Stomach smooth muscle (tissue), 2 donors: ENCODE measurements at regions not wholly inside any gene's neighbourhood (a gene's known extent, or its start where the extent isn't known, plus 50 kb on each side); places are given as distances from the start of the nearest gene placed in this dataset.

Experiments used
- H3K27ac ChIP-seq: one replicate; pipeline ENCODE4 v1.7.0; 2013; ENCODE audit warnings: mild to moderate bottlenecking, low read length, inconsistent platforms
- H3K27me3 ChIP-seq, 2 donors: one replicate each; pipeline ENCODE4 v1.7.0; 2013; ENCODE audit warnings: low read length in 2 of 2; ENCODE audit not compliant: insufficient read depth in 2 of 2, control insufficient read depth in 1 of 2
- H3K36me3 ChIP-seq, 2 donors: one replicate each; pipeline ENCODE4 v1.7.0; 2013; ENCODE audit warnings: low read length in 2 of 2; ENCODE audit not compliant: control insufficient read depth in 2 of 2, insufficient read depth in 2 of 2
- H3K4me1 ChIP-seq: one replicate; pipeline ENCODE4 v1.7.0; 2013; ENCODE audit warnings: low read length; ENCODE audit not compliant: control insufficient read depth, insufficient read depth
- H3K4me3 ChIP-seq, 2 donors: one replicate each; pipeline ENCODE4 v1.7.0; 2013; ENCODE audit warnings: low read length in 2 of 2
- H3K9ac ChIP-seq, 2 donors: one replicate each; pipeline ENCODE4 v1.7.0; 2013; ENCODE audit warnings: low read length in 2 of 2, mild to moderate bottlenecking in 1 of 2
- H3K9me3 ChIP-seq, 2 donors: one replicate each; pipeline ENCODE4 v1.7.0; 2013; ENCODE audit warnings: low read length in 2 of 2; ENCODE audit not compliant: control insufficient read depth in 2 of 2
- donor health status: healthy.
- donor health status: Pancreatic carcinoma.

- no peak overlapping the region for H3K9ac ChIP-seq
- H3K36me3 ChIP-seq = no peaks in the 10 kb centered on the region
Measured at GRCh38 chr1:87743256-87743655, 414.6 kb downstream of the LMO4 start.

GRCh38 chr1:87744056-87744455 is 415.4 kb downstream of the LMO4 start:
- Histone ChIP-seq H3K9me3 (no peaks in the 10 kb centered on the region), H3K9ac (no peak overlapping the region), H3K4me3 (no peak overlapping the region), H3K27me3 (no peaks in the 10 kb centered on the region), H3K4me1 (no peaks in the 10 kb centered on the region), H3K27ac (no peak overlapping the region), H3K36me3 (no peaks in the 10 kb centered on the region)

More at GRCh38 chr1:87743256-87743655, 414.6 kb downstream of the LMO4 start:
- H3K27ac ChIP-seq = no peak overlapping the region
- no peaks in the 10 kb centered on the region for H3K9me3 ChIP-seq
- no peaks in the 10 kb centered on the region for H3K27me3 ChIP-seq
- no peaks in the 10 kb centered on the region for H3K4me1 ChIP-seq
- no peak overlapping the region for H3K4me3 ChIP-seq

- no peaks in the 10 kb centered on the region for H3K27me3 ChIP-seq
- no peaks in the 10 kb centered on the region for H3K9me3 ChIP-seq
- H3K27ac ChIP-seq = no peak overlapping the region
- no peak overlapping the region for H3K4me3 ChIP-seq
- no peak overlapping the region for H3K9ac ChIP-seq
- no peaks in the 10 kb centered on the region for H3K4me1 ChIP-seq
- H3K36me3 ChIP-seq = no peaks in the 10 kb centered on the region
Measured at GRCh38 chr1:87744763-87745162, 416.1 kb downstream of the LMO4 start.

- H3K27ac ChIP-seq = no peak overlapping the region
- peaks cover 5% of the 10 kb centered on the region for H3K4me1 ChIP-seq
- H3K4me3 ChIP-seq = no peak overlapping the region
- H3K27me3 ChIP-seq = no peaks in the 10 kb centered on the region
- no peaks in the 10 kb centered on the region for H3K36me3 ChIP-seq
- H3K9ac ChIP-seq = no peak overlapping the region
- H3K9me3 ChIP-seq = no peaks in the 10 kb centered on the region
Measured at GRCh38 chr1:87753366-87753765, 424.7 kb downstream of the LMO4 start.

- Histone ChIP-seq H3K9me3 (no peaks in the 10 kb centered on the region), H3K36me3 (no peaks in the 10 kb centered on the region), H3K4me1 (peaks cover 5% of the 10 kb centered on the region), H3K4me3 (no peak overlapping the region), H3K27ac (no peak overlapping the region), H3K27me3 (no peaks in the 10 kb centered on the region), H3K9ac (no peak overlapping the region)
Measured at GRCh38 chr1:87754139-87754538, 425.5 kb downstream of the LMO4 start.

GRCh38 chr1:87757676-87758075 is 429.0 kb downstream of the LMO4 start:
- H3K27ac ChIP-seq = peak overlapping the region; percentile 53
- H3K9me3 ChIP-seq = no peaks in the 10 kb centered on the region
- peak overlapping the region in 1 of 2 donors; percentile 9 for H3K4me3 ChIP-seq
- H3K9ac ChIP-seq = no peak overlapping the region
- no peaks in the 10 kb centered on the region for H3K36me3 ChIP-seq
- no peaks in the 10 kb centered on the region for H3K27me3 ChIP-seq
- H3K4me1 ChIP-seq = peaks cover 8% of the 10 kb centered on the region

- no peak overlapping the region for H3K27ac ChIP-seq
- no peak overlapping the region for H3K4me3 ChIP-seq
- no peaks in the 10 kb centered on the region for H3K9me3 ChIP-seq
- no peaks in the 10 kb centered on the region for H3K36me3 ChIP-seq
- no peak overlapping the region for H3K9ac ChIP-seq
- peaks cover 4% of the 10 kb centered on the region for H3K4me1 ChIP-seq
- no peaks in the 10 kb centered on the region for H3K27me3 ChIP-seq
Measured at GRCh38 chr1:87759421-87760087, 430.9 kb downstream of the LMO4 start.

- H3K27me3 ChIP-seq = no peaks in the 10 kb centered on the region
- H3K36me3 ChIP-seq = no peaks in the 10 kb centered on the region
- no peak overlapping the region for H3K27ac ChIP-seq
- no peak overlapping the region for H3K9ac ChIP-seq
- H3K4me3 ChIP-seq = no peak overlapping the region
- peaks cover 4% of the 10 kb centered on the region for H3K4me1 ChIP-seq
- no peaks in the 10 kb centered on the region for H3K9me3 ChIP-seq
Measured at GRCh38 chr1:87760155-87760554, 431.5 kb downstream of the LMO4 start.

GRCh38 chr1:87760654-87761053 is 432.0 kb downstream of the LMO4 start:
- no peaks in the 10 kb centered on the region for H3K9me3 ChIP-seq
- no peak overlapping the region for H3K9ac ChIP-seq
- H3K27me3 ChIP-seq = no peaks in the 10 kb centered on the region
- no peak overlapping the region for H3K27ac ChIP-seq
- peaks cover 4% of the 10 kb centered on the region for H3K4me1 ChIP-seq
- H3K4me3 ChIP-seq = no peak overlapping the region
- H3K36me3 ChIP-seq = no peaks in the 10 kb centered on the region

- Histone ChIP-seq H3K36me3 (no peaks in the 10 kb centered on the region), H3K9me3 (no peaks in the 10 kb centered on the region), H3K27ac (no peak overlapping the region), H3K27me3 (no peaks in the 10 kb centered on the region), H3K9ac (no peak overlapping the region), H3K4me1 (peaks cover 4% of the 10 kb centered on the region), H3K4me3 (no peak overlapping the region)
Measured at GRCh38 chr1:87763483-87763882, 434.8 kb downstream of the LMO4 start.

GRCh38 chr1:87765057-87765680 is 436.5 kb downstream of the LMO4 start:
- H3K9me3 ChIP-seq = no peaks in the 10 kb centered on the region
- no peaks in the 10 kb centered on the region for H3K36me3 ChIP-seq
- no peaks in the 10 kb centered on the region for H3K27me3 ChIP-seq
- H3K4me1 ChIP-seq = no peaks in the 10 kb centered on the region
- no peak overlapping the region for H3K4me3 ChIP-seq
- no peak overlapping the region for H3K27ac ChIP-seq
- H3K9ac ChIP-seq = no peak overlapping the region
